GM19025 (cell line): ENCODE measurements at regions not wholly inside any gene's neighbourhood (a gene's known extent, or its start where the extent isn't known, plus 50 kb on each side); places are given as distances from the start of the nearest gene placed in this dataset.

Experiments
- ATAC-seq: cut with Tn5 transposase; IDR thresholded peaks from one replicate; pipeline ENCODE4 v1.9.1; 2021; ENCODE audit warnings: mild to moderate bottlenecking, low read depth, moderate library complexity; ENCODE audit not compliant: unreplicated experiment

GRCh38 chr6:169849396-169849795 lies 98.0 kb downstream of the ERMARD start:
- ATAC-seq: no peak

DNA sequence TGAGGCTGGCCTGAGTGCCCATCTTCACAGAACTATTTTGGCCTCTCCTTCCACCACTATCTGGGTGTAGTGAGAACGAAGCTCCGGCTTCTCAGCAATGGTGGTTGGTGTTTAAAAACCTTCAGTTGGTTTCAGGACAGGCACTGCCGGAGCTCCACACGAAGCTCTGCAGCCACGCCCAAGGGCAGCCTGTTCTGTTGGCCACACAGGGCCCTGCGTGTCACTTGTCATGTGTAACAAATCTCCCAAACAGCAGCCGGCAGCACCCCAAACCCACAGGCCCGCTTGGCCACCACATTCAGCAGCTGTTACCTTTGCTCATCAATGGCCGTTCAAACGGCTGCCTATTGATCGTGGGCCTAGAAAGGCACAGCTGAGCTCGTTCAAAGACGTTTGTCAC lies 97.5 kb downstream of the ERMARD start:
- ATAC-seq: no peak

GRCh38 chr6:169847901-169848311 lies 96.5 kb downstream of the ERMARD start:
- ATAC-seq: no peak

GRCh38 chr6:169847141-169847674 lies 95.8 kb downstream of the ERMARD start:
- no peak for ATAC-seq

DNA sequence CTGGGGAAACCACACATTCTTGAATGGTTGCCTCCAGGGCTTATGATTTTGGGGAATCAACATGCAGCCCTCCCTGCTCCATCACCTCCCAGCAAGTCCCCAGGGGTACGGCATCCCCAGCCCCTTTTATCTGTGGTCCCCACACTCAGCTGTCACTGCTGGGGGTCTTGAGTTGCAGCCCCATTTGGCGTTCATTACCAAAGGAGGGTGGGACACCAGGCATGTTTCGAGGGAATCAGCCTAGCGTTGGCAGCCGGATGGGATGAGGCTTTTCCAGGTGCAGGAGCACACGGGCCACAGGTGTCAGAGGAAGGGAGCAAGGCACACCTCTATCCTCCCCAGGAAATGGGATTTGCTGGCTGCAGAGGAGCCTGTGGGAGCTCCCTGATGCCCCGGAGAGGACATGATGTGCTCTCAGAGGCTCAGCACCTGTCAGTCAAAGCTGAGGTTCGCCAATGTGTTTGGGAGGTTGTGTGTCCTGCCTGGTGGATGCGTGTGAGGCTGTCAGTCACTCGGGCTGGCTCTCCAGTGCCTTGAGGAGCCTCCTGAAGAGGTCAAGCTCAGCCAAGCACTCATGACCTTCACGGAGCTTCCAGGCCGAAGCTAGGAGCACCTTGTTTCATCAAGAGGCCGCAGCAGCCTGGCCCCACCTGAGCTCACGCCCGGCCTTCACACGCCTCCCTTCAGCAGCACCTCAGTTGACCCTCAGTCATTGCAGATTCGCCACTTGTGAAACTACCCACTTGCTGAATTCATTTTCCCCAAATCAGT lies 95.0 kb downstream of the ERMARD start:
- no peak for ATAC-seq

GRCh38 chr6:169845426-169846285 lies 94.2 kb downstream of the ERMARD start:
- no peak for ATAC-seq

DNA sequence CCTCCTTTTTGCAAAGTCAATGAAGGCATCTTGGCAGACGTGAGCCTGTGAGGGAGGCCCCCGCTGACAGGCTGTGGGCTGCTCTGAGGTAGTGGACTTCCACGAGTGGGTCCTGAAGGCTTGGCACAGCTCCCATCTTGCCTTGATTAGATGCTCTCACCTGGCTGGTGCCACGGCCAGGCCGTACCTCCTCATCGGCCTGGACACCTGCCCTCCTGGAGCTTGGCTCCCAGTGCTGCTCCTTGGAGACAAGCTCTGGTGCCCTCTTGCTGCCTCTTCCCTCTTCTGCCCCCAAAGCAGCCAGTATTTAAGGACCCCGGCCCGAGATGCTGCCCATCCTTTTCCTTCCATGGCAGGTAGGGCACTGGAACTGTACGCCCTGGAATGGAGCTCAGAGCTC lies 93.5 kb downstream of the ERMARD start:
- ATAC-seq: no peak

- ATAC-seq: no peak
Measured at GRCh38 chr6:169843991-169844390, 92.6 kb downstream of the ERMARD start.

- ATAC-seq: no peak
Measured at GRCh38 chr6:169843110-169843509, 91.7 kb downstream of the ERMARD start.

GRCh38 chr6:169841907-169842606 lies 90.6 kb downstream of the ERMARD start:
- ATAC-seq: no peak

GRCh38 chr6:169841251-169841650 lies 89.8 kb downstream of the ERMARD start:
- ATAC-seq: no peak

DNA sequence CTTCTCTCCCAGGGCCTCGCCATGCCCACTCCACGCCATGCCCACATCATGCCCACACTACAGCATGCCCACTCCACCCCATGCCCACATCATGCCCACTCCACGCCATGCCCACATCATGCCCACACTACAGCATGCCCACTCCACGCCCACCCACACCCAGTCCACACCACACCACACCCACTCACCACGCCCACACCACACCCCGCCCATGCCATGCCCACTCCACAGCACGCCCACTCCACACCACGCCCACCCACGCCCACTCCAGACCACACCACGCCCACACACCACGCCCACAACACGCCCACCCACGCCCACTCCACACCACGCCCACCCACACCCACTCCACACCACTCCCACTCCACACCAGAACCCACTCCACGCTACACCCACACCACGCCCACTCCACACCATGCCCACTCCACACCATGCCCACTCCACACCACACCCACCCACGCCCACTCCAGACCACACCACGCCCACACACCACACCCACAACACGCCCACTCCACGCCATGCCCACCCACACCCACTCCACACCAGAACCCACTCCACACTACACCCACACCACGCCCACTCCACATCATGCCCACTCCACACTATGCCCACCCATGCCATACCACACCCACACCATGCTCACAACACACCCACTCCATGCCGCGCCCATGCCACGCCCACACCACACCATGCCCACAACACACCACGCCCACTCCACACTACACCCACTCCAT lies 88.6 kb downstream of the ERMARD start:
- ATAC-seq: no peak

GRCh38 chr6:169839493-169839892 lies 88.1 kb downstream of the ERMARD start:
- ATAC-seq: no peak

DNA sequence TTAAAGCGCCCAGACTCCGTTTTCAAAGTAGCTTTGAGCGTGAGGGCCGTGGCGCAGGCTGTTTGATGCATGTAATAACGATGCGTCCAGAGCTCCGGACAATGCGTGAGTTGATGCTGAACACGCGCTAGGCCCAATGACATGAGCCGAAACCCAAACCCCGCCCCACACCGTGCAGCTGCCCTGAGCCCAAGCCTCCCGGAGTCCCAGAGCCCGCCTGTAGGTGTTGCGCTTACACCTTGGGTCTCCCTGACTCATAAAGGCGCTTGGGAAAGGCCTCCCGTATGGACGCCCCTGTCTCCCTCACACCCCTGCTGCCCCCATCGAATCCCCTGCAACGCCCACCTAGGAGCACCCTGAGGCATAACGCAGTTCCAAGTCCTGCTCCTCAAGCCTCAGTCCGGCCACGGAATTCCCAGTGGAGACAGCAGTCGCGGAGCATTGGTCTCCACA lies 87.6 kb downstream of the ERMARD start:
- no peak for ATAC-seq

DNA sequence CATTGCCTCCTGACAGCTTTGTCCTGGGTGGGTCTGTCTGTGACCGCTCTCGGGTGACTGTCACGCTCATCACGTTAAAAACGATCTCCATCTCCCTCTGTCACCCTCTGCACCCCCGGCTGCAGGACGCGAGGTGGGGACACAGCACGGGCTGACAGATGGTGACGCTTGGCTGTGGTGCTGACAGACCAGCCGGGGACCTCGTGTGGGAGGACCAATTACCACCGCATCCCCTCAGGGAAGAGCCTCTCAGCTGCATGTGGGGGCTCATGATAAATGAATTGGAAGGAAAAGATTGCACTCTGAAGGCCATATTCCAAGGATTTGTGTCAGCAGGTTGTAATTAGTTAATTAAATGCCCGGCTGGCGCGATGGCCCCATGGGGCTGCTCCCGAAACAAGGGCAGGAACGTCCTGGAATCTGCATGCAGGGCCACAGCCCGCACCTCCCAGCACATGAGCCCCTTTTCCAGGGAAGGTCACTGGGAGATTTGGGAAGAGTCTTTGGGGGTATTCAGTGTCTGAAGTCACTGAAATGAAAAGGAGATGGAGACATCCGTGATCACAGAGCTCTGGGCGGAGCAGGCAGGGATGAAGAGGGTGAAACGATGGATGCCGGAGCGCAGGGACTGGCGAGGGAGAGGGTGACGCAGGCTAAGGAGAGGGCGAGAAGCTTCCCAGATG lies 87.1 kb downstream of the ERMARD start:
- no peak for ATAC-seq

DNA sequence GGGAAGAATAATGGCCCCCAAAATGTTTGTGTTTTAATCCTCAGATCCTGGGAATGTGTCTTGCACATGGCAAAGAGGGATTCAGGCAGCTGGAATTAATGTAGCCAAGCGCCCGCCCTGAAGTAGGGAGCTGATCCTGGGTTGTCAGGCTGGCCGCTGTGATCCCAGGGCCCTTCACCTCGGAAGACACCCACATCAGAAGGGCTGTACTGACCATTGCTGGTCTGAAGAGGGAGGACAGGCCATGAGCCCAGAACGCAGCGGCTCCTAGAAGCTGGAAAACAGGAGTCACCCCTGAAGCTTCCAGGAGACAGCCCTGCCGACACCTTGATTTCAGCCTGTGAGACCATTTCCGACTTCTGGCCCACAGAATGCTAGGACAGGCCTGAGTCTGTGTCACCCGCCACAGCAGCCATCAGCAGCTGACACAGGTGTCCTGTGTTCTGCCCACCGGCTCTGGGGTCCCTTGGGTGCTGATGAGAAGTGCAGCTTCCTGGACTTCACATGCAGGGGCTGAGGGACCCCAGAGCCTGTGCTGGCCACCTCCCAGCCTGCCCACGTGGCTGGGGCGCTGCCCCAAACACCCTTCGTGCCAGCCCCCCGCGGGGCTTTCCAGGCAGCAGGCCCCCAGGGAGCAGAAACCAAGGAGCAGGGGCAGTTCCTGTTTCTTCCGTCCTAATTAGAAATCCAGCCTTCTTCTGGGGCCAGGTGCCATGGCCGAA lies 86.3 kb downstream of the ERMARD start:
- ATAC-seq: no peak

- no peak for ATAC-seq
Measured at GRCh38 chr6:169833258-169833794, 81.9 kb downstream of the ERMARD start.

DNA sequence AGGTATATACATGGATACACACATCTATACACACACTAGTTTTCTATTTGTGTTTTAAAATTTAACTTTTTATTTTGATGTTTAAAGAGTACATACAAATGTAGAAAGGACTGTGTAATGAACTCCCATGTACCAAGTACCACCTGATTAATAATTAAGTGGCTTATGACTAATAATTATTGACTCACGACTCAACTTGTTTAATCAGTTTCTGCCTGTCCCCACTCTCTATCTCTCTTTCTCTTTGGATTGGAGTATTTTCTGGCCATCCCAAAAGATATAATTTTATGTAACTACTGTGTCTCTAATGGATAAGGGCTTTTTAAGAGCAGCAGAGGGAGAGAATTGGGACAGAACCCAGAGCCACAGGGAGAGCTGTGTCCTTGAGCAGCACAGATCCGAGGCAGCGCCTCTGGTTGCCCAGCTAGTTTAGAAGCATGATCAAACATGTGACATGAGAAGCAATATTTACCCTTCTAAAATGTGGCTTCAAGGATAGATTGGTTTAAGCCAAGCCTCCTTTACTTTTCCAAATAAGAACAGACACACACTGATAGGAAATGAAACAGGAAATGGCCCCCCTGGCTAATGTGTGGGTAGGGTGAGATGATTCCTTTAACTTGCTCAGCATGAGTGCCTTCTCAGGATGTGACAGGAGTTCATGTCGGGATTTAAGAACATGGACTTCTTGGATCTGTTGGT lies 81.0 kb downstream of the ERMARD start:
- no peak for ATAC-seq
